ENCODE measurements at regions not wholly inside any gene's neighbourhood (a gene's known extent, or its start where the extent isn't known, plus 50 kb on each side); places are given as distances from the start of the nearest gene placed in this dataset.

DNA sequence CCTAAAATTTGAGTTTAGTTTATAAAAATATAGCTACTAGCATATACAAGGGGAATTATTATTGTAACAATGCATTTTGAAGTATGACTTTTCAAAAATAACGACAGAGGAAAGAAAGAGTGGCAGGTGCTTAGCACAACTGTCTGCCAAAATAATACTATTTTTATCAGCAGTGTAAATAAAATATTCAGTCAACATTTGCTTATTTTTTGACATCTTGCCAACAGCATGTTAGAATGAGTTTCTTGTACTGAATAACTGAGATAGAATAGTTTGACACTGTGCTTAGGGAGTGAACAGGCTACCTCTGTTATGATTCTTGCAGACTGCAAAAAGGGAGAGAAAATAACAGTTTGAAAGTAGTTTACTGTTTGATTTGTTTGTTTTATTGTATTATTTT lies 909.8 kb downstream of the BRINP3 start:
- no peaks in the 10 kb centered on the region for H3K9me3 ChIP-seq (ENCODE audit: low read length)
- no peak overlapping the region for H3K9ac ChIP-seq (ENCODE audit: low read length)
- no peaks in the 10 kb centered on the region for H3K36me3 ChIP-seq (ENCODE audit: insufficient read depth, low read length)
- H3K4me1 ChIP-seq (ENCODE audit: insufficient read depth, low read length, severe bottlenecking), result no peaks in the 10 kb centered on the region
- no peaks in the 10 kb centered on the region for H3K9me2 ChIP-seq (ENCODE audit: low read depth, low read length)
- H3K27ac ChIP-seq (ENCODE audit: low read depth, low read length, poor library complexity, severe bottlenecking), result no peak overlapping the region
- H3F3A ChIP-seq (ENCODE audit: insufficient read depth, low read length), result no peaks in the 10 kb centered on the region
- no peak overlapping the region for H2AFZ ChIP-seq (ENCODE audit: low read length)
- no peaks in the 10 kb centered on the region for H3K79me2 ChIP-seq (ENCODE audit: insufficient read depth, low read length)
- TF ChIP-seq CTCF (IDR thresholded peaks at IDR 0.05; ENCODE audit: low read length) (no peak), EZH2 (IDR thresholded peaks at IDR 0.05; ENCODE audit: borderline replicate concordance, low read length) (no peak)
- no peaks in the 10 kb centered on the region for H4K20me1 ChIP-seq (ENCODE audit: insufficient read depth, low read length)
- H3K4me3 ChIP-seq (ENCODE audit: low read depth, low read length, poor library complexity, severe bottlenecking), result no peak overlapping the region
- H3K4me2 ChIP-seq (ENCODE audit: low read length), result no peak overlapping the region
- no peaks in the 10 kb centered on the region for H3K27me3 ChIP-seq (ENCODE audit: insufficient read depth, low read length)

DNA sequence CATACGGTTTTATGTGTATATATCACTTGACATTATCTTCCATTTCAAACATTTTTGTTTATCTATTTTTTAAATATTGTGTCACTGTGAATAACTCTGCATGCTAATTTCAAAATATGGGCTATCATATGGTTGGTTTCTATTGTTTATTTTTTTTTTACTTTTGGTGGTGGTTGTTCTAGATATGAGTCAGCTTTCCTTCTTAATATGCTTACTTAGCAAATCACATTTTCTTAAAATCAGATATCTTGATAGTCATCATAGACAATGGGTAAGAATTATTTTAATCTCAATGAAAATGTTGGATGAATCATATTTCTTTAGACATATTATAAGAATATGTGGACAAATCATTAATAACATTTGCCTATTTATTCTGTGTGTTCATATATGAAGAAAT lies 881.5 kb downstream of the BRINP3 start:
- Histone ChIP-seq H4K20me1 (ENCODE audit: insufficient read depth, low read length) (no peaks in the 10 kb centered on the region), H2AFZ (ENCODE audit: low read length) (no peak overlapping the region), H3K79me2 (ENCODE audit: insufficient read depth, low read length) (no peaks in the 10 kb centered on the region), H3K9ac (ENCODE audit: low read length) (no peak overlapping the region), H3K27ac (ENCODE audit: low read depth, low read length, poor library complexity, severe bottlenecking) (no peak overlapping the region), H3K36me3 (ENCODE audit: insufficient read depth, low read length) (no peaks in the 10 kb centered on the region), H3K4me1 (ENCODE audit: insufficient read depth, low read length, severe bottlenecking) (no peaks in the 10 kb centered on the region), H3K9me3 (ENCODE audit: low read length) (no peaks in the 10 kb centered on the region), H3K9me2 (ENCODE audit: low read depth, low read length) (no peaks in the 10 kb centered on the region), H3F3A (ENCODE audit: insufficient read depth, low read length) (no peaks in the 10 kb centered on the region), H3K27me3 (ENCODE audit: insufficient read depth, low read length) (no peaks in the 10 kb centered on the region), H3K4me3 (ENCODE audit: low read depth, low read length, poor library complexity, severe bottlenecking) (no peak overlapping the region), H3K4me2 (ENCODE audit: low read length) (no peak overlapping the region)
- TF ChIP-seq CTCF (IDR thresholded peaks at IDR 0.05; ENCODE audit: low read length) (no peak), EZH2 (IDR thresholded peaks at IDR 0.05; ENCODE audit: borderline replicate concordance, low read length) (no peak)

DNA sequence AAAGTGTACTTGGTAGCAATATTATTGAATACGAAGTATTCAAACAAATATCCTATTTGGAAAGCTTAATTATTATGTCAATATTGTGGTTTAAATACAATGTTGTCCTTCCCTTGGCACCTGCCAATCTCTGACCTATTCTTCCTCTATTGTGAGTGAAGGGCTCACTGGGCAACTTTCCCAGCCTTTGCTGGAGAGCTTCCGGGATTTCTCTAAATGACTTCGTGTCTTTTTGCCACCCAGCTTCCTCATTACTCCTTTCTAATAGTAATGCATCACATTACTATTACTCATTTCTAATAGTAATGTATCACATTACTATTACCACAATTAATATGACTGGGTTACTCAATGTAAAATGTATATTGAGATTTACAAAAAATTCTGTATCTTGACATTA lies 880.6 kb downstream of the BRINP3 start:
- Histone ChIP-seq H3K4me3 (ENCODE audit: low read depth, low read length, poor library complexity, severe bottlenecking) (no peak overlapping the region), H2AFZ (ENCODE audit: low read length) (no peak overlapping the region), H3K36me3 (ENCODE audit: insufficient read depth, low read length) (no peaks in the 10 kb centered on the region), H3K9me3 (ENCODE audit: low read length) (no peaks in the 10 kb centered on the region), H3K27ac (ENCODE audit: low read depth, low read length, poor library complexity, severe bottlenecking) (no peak overlapping the region), H3F3A (ENCODE audit: insufficient read depth, low read length) (no peaks in the 10 kb centered on the region), H4K20me1 (ENCODE audit: insufficient read depth, low read length) (no peaks in the 10 kb centered on the region), H3K4me1 (ENCODE audit: insufficient read depth, low read length, severe bottlenecking) (no peaks in the 10 kb centered on the region), H3K27me3 (ENCODE audit: insufficient read depth, low read length) (no peaks in the 10 kb centered on the region), H3K9ac (ENCODE audit: low read length) (no peak overlapping the region), H3K9me2 (ENCODE audit: low read depth, low read length) (no peaks in the 10 kb centered on the region), H3K4me2 (ENCODE audit: low read length) (no peak overlapping the region), H3K79me2 (ENCODE audit: insufficient read depth, low read length) (no peaks in the 10 kb centered on the region)
- TF ChIP-seq CTCF (IDR thresholded peaks at IDR 0.05; ENCODE audit: low read length), result no peak
- no peak for TF ChIP-seq EZH2 (IDR thresholded peaks at IDR 0.05; ENCODE audit: borderline replicate concordance, low read length)
